ENCODE measurements at regions not wholly inside any gene's neighbourhood (a gene's known extent, or its start where the extent isn't known, plus 50 kb on each side); places are given as distances from the start of the nearest gene placed in this dataset.

- POLR2A ChIA-PET: no interaction called here
- Histone ChIP-seq H4K20me1 (ENCODE audit: insufficient read depth, low read length) (no peaks in the 10 kb centered on the region), H3K4me1 (ENCODE audit: insufficient read depth, low read length, poor library complexity, severe bottlenecking) (no peaks in the 10 kb centered on the region), H3K79me2 (ENCODE audit: insufficient read depth, low read depth, low read length) (no peaks in the 10 kb centered on the region), H3K9me2 (ENCODE audit: insufficient read depth, low read length) (no peaks in the 10 kb centered on the region), H3K4me3 (ENCODE audit: low read depth, low read length, poor library complexity, severe bottlenecking) (no peak overlapping the region), H3K4me2 (ENCODE audit: low read length) (no peak overlapping the region), H3K27ac (ENCODE audit: low read depth, low read length, poor library complexity, severe bottlenecking) (no peak overlapping the region), H3K9me3 (ENCODE audit: low read length) (no peaks in the 10 kb centered on the region), H2AFZ (ENCODE audit: low read length) (no peak overlapping the region), H3K36me3 (ENCODE audit: insufficient read depth, low read length) (no peaks in the 10 kb centered on the region)
- TF ChIP-seq, protein P1, sequence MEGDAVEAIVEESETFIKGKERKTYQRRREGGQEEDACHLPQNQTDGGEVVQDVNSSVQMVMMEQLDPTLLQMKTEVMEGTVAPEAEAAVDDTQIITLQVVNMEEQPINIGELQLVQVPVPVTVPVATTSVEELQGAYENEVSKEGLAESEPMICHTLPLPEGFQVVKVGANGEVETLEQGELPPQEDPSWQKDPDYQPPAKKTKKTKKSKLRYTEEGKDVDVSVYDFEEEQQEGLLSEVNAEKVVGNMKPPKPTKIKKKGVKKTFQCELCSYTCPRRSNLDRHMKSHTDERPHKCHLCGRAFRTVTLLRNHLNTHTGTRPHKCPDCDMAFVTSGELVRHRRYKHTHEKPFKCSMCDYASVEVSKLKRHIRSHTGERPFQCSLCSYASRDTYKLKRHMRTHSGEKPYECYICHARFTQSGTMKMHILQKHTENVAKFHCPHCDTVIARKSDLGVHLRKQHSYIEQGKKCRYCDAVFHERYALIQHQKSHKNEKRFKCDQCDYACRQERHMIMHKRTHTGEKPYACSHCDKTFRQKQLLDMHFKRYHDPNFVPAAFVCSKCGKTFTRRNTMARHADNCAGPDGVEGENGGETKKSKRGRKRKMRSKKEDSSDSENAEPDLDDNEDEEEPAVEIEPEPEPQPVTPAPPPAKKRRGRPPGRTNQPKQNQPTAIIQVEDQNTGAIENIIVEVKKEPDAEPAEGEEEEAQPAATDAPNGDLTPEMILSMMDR (conservative IDR thresholded peaks at IDR 0.05; ENCODE audit: low read length): no peak
- TF ChIP-seq EZH2phosphoT487 (IDR thresholded peaks at IDR 0.05; ENCODE audit: borderline replicate concordance, low read depth, low read length): no peak
- no peak for DNase-seq (ENCODE audit: low spot score)
- CTCF ChIA-PET (ENCODE audit: unreplicated experiment): no interaction called here
- BruUV-seq (replicated peaks): no TSS peak
- intact Hi-C loops (cut with micrococcal nuclease; ENCODE audit: unreplicated experiment): no loop called here
Observed at GRCh38 chr9:1415146-1415545, 365.0 kb downstream of the DMRT2 start.

- DNase-seq (ENCODE audit: low spot score): no peak
- Histone ChIP-seq H3K9me2 (ENCODE audit: insufficient read depth, low read length) (no peaks in the 10 kb centered on the region), H3K9me3 (ENCODE audit: low read length) (no peaks in the 10 kb centered on the region), H3K4me2 (ENCODE audit: low read length) (no peak overlapping the region), H3K4me3 (ENCODE audit: low read depth, low read length, poor library complexity, severe bottlenecking) (no peak overlapping the region), H4K20me1 (ENCODE audit: insufficient read depth, low read length) (no peaks in the 10 kb centered on the region), H3K27ac (ENCODE audit: low read depth, low read length, poor library complexity, severe bottlenecking) (no peak overlapping the region), H2AFZ (ENCODE audit: low read length) (no peak overlapping the region), H3K4me1 (ENCODE audit: insufficient read depth, low read length, poor library complexity, severe bottlenecking) (no peaks in the 10 kb centered on the region), H3K36me3 (ENCODE audit: insufficient read depth, low read length) (no peaks in the 10 kb centered on the region), H3K79me2 (ENCODE audit: insufficient read depth, low read depth, low read length) (no peaks in the 10 kb centered on the region)
- BruUV-seq (replicated peaks): no TSS peak
- intact Hi-C loops (cut with micrococcal nuclease; ENCODE audit: unreplicated experiment): no loop called here
- no peak for TF ChIP-seq EZH2phosphoT487 (IDR thresholded peaks at IDR 0.05; ENCODE audit: borderline replicate concordance, low read depth, low read length)
- TF ChIP-seq, protein P1 (conservative IDR thresholded peaks at IDR 0.05; ENCODE audit: low read length): no peak
- ChIA-PET POLR2A (no interaction called here), CTCF (ENCODE audit: unreplicated experiment) (no interaction called here)
Observed at GRCh38 chr9:1416261-1416660, 366.1 kb downstream of the DMRT2 start.

- no peak for DNase-seq (ENCODE audit: low spot score)
- CTCF ChIA-PET (ENCODE audit: unreplicated experiment): no interaction called here
- Histone ChIP-seq H3K4me1 (ENCODE audit: insufficient read depth, low read length, poor library complexity, severe bottlenecking) (no peaks in the 10 kb centered on the region), H3K79me2 (ENCODE audit: insufficient read depth, low read depth, low read length) (no peaks in the 10 kb centered on the region), H3K9me3 (ENCODE audit: low read length) (no peaks in the 10 kb centered on the region), H3K4me3 (ENCODE audit: low read depth, low read length, poor library complexity, severe bottlenecking) (no peak overlapping the region), H3K27ac (ENCODE audit: low read depth, low read length, poor library complexity, severe bottlenecking) (no peak overlapping the region), H4K20me1 (ENCODE audit: insufficient read depth, low read length) (no peaks in the 10 kb centered on the region), H2AFZ (ENCODE audit: low read length) (no peak overlapping the region), H3K36me3 (ENCODE audit: insufficient read depth, low read length) (no peaks in the 10 kb centered on the region), H3K4me2 (ENCODE audit: low read length) (no peak overlapping the region), H3K9me2 (ENCODE audit: insufficient read depth, low read length) (no peaks in the 10 kb centered on the region)
- POLR2A ChIA-PET: no interaction called here
- intact Hi-C loops (cut with micrococcal nuclease; ENCODE audit: unreplicated experiment): no loop called here
- TF ChIP-seq, protein P1 (conservative IDR thresholded peaks at IDR 0.05; ENCODE audit: low read length): no peak
- no peak for TF ChIP-seq EZH2phosphoT487 (IDR thresholded peaks at IDR 0.05; ENCODE audit: borderline replicate concordance, low read depth, low read length)
- BruUV-seq (replicated peaks): no TSS peak
Observed at GRCh38 chr9:1421436-1421835, 371.3 kb downstream of the DMRT2 start.

All from OCI-LY7 (cell line).